ENCODE measurements at regions not wholly inside any gene's neighbourhood (a gene's known extent, or its start where the extent isn't known, plus 50 kb on each side); places are given as distances from the start of the nearest gene placed in this dataset.

DNA sequence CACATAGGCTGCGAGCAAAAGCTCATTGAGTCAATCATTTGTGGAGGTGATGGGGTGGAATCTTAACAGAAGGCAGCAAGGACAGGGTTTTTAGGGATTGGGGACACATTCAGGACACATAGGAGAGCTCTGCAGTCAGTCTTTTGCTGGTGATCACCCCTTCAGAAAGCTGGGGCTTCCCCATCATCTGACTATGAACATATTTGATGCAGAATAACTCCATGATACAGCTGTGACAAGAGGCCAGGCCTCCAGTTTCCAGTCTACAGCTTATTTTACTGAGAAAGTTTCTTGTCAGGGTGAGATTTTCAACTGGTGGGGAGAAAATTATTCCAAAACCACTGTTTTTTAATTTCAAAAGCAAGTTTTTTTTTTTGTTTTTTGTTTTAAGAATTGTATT lies 134.2 kb downstream of the TMEM30B start:
- no peak for TF ChIP-seq POLR2A (IDR thresholded peaks at IDR 0.05)
- TF ChIP-seq CTCF (IDR thresholded peaks at IDR 0.05), result no peak
